Fibroblast of skin of back (primary cell): ENCODE measurements at regions not wholly inside any gene's neighbourhood (a gene's known extent, or its start where the extent isn't known, plus 50 kb on each side); places are given as distances from the start of the nearest gene placed in this dataset.
A peak's percentile ranks its signal among the peaks of the same experiment; 100 is the strongest.

Experiments
- DNase-seq: peaks from one replicate; pipeline ENCODE4 v3.0.0-alpha.2; 2013

DNA sequence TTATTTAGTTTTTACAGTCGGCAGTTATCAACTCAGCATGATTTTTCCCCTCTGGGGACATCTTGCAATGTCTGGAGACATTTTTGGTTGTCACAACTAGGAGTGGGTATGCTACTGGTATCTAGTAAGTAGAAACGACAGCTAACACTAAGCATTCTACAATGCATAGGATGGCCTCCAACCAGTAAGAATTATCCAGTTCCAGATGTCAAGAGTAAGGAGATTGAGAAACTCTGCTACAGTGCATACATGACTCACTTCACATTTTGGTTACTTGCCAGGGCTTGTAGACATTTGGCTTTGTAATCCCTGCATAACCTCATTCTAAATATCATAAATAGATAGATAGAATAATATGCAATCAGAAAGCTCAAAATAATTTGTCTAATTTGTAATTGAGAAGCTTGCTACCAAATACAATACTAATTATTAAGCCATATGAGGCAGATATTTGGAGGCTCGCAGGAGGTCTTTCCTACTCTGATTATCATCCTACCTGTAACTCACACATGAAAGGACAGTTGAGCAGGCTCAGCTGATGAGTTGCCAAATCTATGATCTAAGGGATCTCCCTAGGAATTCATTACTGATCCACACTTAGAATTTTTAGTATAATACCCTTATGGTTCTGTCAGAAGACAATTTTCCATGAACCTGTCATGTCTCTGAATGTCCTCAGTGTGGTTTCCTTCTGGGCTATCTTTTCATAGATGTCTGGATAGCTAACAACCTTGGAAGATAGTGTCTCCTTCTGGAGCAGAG lies 346.9 kb upstream of the TLE4 start:
- DNase-seq = peak; percentile 91

DNA sequence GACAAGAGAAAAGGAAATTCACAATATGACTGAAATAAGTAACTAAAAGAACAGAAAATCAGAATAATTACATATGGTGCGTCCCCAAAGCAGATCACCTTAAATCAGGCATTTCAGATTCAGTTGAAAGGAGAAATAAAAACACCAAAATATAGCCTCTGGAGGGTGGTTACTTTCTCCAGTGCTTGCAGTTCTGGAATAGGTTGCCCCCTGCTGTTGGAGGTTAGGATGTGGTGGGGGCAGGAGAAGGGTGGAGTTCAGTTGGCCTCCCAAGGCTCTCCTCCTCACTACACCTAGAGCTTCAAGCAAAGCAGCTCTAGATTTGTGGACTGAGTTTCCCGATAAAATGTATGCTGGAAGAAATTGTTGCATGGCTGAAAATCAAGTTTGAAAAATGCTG lies 338.2 kb upstream of the TLE4 start:
- peak; percentile 46 for DNase-seq

DNA sequence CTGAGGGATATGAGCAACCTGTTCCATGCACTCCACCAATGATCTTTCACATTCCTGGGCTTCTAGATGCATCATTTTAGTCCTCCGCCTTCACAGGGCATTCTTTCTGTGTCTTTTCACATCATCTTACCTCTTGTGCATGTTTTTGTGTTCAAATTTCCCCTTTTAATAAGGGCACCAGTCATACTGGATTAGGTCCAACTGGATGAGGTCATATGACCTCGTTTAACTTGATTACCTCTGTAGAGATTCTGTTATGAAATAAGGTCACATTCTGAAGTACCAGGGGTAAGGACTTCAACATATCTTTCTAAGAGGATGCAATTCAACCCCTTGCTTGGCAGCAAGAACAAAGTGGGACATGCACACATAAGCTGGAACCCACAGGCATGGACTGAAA lies 335.3 kb upstream of the TLE4 start:
- DNase-seq = no peak

DNA sequence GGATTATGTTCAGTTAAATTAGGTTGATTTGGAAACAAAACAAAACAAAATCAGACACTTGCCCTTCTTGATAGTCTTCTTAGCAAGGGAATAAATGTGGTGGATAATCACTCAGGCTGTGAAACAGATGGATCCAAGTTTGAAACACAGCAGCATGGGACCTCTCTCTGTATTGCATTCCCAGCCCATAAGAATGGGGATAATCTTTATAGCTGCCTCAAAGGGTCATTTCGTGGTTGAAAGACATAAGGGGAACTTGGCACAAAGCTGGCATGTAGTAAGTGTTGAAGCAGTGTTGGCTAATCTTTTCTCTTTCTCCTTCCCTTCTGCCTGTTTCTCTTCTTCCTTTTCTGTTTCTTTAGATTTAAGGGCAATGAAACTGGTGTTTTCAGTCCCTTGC lies 333.9 kb upstream of the TLE4 start:
- no peak for DNase-seq

DNA sequence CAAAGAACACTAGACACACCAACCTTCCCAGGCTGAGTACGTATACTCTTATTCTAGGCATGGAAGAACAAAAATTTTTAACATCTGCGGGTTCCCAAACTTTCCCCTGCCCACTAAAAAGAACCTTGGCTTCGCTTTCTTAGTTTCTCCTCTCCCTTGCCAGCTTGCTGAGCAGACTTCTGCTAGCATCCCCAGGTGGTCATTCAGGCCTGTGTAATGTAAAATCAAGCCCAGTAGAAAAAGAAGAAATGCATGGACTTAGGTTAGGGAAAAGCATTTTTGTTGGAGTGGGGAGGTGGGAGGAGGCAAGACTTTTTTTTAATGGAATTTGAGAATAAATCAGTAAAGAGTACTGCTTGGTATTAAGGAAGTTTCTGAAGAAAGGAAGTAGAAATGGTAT lies 331.0 kb upstream of the TLE4 start:
- DNase-seq = no peak

DNA sequence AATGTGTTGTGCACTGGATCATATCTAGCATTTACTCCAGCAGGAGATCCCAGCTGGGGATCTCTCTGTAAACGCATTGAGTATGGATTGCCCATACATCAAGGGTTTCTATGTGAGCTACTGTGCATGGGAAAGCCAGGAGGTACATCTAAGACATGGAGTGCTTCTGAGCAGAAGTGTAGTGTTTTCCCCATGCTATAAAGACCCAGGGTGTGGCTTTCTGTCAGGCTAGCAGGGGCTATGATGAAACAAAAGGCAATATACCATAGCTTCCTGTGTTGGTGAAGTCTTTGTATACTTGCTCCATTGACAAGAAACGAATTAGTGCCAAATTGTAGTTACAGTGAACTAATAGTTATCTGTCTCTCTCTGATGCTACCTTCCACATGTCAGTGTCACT lies 329.3 kb upstream of the TLE4 start:
- no peak for DNase-seq

DNA sequence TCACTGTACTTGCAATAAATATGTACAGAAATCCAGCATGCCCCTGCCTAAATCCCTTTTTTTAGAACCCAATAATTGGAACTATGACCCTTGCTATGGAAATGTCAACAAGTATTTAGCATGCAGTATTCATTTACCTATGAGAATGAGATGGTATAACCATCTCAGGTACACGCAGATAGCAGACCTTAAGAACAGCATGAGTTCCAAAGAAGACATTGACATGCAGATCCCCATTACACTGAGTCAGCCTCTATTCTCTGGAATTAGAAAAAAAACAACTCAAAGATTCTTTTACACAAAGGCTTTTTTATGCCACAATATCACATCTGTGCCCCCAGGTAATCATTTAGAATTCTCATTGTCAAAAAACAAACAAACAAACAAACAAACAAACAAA lies 325.6 kb upstream of the TLE4 start:
- DNase-seq = no peak

DNA sequence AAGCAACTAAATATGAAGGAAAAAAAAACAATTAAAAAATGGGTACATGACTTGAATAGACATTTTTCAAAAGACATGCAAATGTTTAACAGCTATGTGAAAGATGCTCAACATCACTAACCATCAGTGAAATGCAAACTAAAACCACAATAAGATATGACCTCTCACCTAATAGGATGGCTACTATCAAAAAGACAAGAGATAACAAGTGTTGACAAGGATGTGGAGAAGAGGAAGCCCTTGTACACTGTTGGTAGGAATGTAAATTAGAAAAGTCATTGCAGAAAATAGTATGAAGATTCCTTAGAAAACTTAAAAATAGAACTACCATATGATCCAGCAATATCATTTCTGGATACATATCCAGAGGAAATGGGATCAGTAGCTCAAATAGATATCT lies 324.7 kb upstream of the TLE4 start:
- no peak for DNase-seq

DNA sequence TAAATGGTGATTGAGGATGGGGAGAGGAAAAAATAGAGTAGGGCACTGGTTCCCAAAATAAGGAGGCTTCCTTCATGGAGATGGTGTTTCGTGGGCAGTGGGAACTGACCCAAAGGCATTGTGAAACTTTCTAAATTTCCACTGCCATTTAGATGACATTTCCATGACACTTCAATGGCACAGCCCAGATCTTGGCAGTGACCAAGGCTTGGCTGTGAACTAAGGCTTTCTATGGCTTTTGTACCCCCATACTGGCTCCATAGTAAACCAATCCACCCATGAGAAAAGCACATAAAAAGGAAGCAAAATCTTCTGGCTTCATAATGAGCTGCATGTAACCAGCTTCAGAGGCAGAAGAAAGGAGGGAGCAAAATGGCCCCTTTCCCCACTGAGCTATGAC lies 321.0 kb upstream of the TLE4 start:
- no peak for DNase-seq

DNA sequence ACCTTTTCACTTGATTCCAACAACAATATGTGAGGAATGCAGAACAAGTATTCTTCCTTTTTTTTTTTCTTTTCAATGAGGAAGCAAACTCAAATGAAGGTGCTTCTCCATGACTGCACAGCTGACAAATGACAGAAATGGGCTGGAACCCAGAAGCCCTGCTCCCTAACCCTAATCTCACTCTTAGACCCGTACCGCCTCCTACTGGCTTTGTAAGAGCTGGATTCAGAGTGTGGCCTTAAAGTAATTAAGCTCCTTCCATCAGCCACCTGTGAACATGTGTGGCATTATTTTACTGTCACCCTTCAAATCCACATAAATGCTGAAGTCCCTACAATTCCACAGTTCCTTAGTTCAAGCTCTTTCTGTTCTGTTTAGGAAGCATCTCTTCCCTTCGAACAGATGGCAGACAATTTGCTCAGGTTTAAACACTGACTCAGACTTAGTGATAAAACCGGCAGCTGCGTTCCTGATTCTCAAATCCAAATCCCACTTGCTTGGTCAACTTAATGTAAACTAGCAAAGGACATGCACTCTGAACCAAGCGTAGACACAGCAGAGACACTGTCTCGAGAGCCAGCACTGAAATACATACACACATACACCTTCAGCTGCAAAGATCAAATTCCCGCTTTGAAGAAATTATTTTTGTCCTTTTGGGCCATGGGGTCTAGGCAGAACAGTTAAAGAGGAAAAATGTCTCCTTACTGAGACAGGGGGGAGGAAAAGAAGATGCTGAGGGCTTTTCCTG lies 316.7 kb upstream of the TLE4 start:
- DNase-seq = no peak

DNA sequence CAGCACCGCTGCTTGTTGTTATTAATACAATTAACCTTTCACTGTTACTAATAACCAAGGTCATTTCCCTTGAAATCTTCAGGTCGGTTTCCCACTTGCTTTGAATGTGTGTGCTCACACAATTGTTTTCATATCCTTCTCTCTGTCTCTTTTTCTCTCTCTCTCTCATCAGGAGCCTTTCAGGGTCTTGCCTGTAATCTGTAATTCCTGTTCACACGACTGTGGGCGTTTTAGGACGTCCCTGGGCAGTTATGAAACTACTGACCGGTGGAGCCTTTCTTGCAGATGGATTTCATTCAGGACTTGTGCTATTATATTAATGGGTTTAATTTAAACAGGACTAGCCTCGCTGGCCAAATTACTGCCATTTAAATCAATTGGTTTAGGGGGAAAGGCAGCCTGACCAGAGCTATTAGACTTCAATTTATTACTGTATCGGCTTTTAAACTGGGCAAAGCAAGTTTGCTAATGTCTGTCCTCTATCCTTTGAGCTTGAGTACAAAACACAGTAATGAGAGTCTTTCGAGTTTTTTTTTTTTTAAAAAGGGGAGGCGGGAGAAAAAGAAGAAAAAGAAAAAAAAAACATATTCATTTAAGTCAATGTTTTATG lies 316.0 kb upstream of the TLE4 start:
- no peak for DNase-seq

DNA sequence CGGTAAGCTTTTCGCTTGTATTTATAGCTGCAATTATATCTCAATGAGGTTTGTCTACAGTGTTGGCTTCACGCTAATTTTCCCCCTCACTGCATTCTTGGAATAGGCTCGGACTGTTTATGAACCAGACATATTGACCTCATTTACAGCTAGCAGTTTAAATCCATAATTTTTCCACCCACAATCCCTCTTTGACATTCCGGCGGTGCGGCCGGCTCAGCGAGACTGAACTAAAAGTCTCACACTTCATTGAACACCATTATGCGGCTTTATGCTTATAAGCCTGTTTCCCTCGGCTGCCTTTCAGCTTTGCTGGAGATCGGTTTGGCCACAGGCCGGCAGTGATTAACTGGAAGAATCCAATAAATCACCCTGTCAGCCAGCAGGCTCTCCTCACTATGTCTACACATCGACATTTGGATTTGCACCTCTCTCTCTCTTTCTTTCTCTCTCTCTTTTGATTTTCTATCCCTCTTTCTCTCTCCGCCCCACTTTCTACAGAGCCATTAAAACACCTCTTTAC lies 315.0 kb upstream of the TLE4 start:
- DNase-seq = peak; percentile 64

DNA sequence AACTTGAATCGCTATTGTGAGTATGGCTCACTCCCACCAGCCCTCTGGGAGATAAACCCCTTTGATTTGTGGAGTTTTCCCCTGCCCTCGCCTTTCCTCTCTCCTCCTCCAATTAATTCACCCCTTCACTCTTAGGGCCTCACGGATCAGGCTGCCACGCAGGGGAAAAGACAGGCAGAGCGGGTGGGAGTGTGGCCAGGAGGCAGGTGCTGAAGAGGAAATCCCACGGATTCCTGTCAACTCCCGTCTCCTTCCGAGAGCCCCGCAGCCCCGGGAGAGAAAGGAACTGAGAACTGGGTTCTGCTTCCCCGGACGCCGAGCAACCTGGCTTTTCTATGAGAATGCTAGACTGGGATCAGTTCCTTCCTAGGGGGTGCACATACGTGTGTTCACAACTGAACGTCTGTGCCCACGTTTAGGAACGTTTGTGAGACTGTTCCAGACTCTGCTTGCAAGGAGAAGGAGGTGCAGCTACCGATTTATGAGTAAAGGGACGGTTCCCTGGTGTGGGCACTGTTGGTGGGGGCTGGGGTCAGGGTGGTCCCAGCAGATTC lies 314.5 kb upstream of the TLE4 start:
- no peak for DNase-seq

DNA sequence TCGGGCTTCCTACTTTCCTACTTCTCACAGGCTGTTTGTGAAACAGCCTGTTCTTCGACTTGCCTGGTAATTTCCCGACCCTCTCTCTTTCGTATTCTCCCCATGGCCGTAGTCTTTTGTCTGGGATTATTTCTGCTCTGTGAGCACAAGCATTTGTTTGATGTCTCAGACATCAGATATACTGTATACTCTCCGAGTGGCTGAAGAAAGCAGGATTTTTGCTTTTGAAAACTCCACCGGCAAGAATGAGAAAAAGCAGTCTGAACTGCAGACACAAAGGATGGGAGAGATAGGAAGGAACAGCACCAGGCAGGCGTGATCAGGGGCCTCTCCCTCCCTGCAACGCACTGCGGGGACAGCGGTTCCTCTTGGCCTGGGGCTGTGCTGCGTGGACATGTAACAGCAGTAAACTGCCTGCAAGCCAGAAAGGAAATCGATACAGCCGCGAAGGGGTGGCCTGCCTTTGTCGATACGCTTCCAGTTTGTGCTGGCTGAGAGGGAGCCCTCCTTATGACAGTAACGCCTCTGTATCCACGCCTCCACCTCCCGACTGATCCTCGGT lies 313.9 kb upstream of the TLE4 start:
- no peak for DNase-seq

DNA sequence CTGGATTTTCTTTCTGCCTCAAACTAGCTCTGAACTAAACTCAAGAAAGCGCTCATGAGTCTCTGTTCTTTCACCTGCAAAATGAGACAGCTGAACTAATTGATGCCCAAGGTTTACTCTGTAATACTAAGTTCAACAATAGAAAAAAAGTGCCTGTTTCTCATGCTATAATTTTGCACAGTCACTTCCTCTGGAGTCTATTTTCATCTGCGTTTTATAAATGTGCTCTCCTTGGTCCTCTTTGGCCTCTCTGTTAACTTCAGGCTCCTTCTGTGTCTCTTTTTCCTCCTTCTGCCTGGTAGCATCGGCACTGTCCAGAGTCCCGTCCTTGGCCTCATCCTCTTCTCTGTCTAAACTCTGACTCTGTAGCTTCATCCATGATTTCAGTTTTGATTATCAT lies 311.9 kb upstream of the TLE4 start:
- DNase-seq = no peak

DNA sequence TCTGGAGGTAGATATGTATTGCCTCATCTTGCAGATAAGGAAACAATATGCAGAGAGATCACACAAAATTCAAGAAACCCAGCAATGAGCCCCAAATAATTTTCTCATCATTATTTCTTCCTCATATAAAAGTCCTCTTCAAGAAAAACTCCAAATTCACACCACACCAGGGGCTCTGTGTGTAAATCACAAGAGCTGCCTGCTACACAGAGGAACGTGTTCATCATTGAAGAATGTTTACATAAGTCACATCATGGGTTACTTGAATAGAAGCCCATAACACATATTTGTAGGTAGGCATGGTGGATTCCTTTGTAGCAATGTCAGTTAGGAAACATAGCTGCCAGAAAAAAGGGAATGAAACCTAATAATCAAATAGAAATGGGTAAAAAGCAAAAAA lies 308.1 kb upstream of the TLE4 start:
- DNase-seq = peak; percentile 77

DNA sequence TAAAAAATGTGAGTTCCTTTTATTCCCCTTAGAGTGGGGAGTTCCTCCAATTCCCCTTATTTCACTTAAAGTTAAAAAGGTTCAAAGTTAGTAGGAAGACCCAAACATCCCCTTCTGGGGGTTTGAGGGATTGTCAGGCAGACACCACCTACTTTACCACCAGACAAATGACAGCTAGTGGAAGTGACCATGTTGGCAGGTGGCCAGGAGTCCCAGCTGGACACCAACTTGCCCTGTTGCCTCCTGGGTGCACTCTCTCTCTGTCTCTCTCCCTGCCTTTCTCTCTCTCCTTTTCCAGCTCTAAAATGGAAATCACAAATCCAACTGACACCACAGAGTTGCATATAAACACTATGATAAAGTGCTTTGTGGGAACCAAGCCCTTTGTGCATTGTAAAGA lies 307.7 kb upstream of the TLE4 start:
- no peak for DNase-seq

DNA sequence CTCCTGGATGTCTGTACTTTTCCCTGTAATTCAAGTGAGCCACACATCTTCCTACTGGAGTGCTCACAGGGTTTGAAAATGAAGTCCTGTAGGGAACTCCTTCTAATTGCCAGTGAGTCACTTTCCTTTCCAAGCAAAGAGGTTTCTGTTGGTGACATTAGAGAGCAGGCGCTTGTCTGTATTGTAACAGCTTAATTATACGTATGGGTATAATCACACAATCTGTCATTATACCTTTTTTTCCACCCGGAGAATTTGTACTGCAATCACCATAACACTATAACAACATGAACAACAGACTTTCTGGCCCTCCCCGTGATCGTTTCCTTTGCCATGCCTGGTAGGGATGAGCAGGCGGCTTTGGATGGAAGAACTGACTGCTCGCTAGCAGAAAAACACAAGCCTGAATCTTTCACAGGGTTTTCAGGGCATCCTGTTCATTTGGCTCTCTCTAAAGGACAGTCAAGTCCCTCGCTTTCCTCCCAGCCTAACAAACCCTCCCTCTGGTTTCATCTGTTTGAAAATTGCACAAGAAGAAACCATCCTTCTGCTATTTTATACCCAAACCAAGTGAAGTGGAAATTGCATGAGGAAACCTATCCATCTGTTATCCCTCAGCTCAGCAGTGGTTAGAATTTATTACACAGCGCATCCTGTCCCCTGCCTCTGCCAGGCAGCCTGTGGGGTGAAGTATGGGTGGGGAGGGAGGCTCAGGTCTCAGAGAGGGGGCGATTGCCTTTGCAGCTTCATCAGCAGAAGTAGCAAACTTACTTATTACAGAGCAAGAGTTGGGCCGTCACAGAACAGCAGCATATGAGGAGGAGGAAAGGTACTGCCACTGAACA lies 307.0 kb upstream of the TLE4 start:
- DNase-seq = peak; percentile 27

DNA sequence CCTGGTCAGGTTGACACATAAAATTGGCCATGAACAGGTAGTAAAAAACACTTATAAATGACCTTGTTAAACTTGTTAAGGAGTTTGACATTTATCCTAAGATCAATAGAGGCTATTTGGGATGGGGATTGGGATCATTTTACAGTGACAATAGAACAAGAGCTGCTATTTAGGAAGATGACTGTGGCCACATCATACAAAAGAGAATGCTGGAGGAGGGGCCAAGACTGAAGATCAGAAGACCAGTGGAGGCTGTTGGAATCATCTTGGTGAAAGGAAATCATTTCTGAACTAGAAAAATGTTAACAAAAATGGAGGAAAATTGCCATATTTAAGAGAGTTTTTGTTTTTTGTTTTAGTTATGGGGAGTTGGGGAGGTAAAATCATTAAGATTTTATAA lies 304.8 kb upstream of the TLE4 start:
- DNase-seq = peak; percentile 49

DNA sequence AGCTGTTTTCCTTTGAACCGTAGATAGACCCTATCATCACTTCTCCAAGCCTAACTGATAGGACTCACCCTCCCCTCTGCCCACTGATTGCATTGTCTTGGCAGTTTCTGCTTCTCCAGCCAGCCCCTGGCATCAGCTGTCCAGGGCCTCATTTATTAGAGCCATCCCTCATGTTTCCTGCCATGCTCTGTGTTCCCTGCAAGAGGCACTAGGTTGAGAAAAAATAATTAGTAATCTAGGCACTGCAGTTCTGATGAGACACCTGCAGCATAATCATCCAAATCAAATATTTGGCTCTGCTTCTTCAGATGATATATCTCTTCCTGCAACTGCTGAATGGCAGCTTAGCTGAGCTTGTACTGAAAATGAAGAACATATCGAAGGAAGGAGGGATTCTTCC lies 303.0 kb upstream of the TLE4 start:
- DNase-seq = no peak

DNA sequence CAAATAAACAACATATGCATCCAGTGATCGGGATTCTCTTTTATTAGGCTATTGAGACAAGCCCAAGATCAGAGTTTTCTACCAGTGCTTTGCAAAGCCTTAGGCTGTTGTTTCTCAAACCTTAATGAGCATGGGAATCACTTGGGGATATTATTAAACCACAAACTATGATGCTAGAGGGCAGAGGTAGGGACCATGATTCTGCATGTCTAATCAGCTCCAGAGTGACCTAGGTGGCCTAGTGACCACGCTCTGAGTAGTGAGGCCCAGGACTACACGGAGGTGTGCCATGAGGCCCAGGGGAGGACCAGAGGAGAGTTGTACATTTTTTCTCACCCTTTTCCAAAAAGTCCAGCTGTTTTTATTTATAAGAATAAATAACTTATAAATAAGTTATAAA lies 298.5 kb upstream of the TLE4 start:
- no peak for DNase-seq

DNA sequence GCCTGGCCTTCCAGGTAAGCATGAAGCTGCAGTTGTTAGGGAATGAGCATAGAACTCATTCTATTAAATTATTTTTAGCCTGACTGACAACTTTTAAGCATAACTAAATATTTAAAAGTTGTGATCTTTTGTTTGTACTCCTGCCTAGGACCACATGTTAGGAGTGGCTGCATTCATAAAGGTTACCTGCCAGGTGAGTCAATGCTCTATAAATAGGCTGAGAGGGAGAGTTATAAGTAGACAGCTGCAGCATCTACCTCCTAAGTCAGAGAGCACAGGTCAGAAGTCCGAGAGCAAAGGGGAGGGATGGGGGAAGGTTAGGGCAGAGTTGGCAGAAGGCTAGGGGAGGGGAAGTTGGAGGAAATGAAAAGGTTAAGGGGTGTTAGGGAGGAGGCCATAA lies 292.4 kb upstream of the TLE4 start:
- no peak for DNase-seq
